GM12878 (cell line): ENCODE measurements at regions not wholly inside any gene's neighbourhood (a gene's known extent, or its start where the extent isn't known, plus 50 kb on each side); places are given as distances from the start of the nearest gene placed in this dataset.

Experiments used
- ATAC-seq: fragments of 200-7000 bp; cut with Tn5 transposase; 3 replicates; pipeline ENCODE4 v1.9.1; 2020; ENCODE audit warnings: mild to moderate bottlenecking, moderate library complexity
- BruUV-seq: library from RNA; stranded (reverse); fragments of 400-500 nt; replicated peaks from 2 replicates; lab custom pipeline; 2021; lab: Mats Ljungman, UMichigan
- CTCF ChIA-PET: fragments of 300-600 bp; sonication (Branson Sonifier 250); formaldehyde crosslinking; extraction: SDS; loops from one replicate; lab custom pipeline; 2021; ENCODE audit warnings: inconsistent platforms; lab: Yijun Ruan, JAX
- POLR2A ChIA-PET: fragments of 350-600 bp; formaldehyde crosslinking; extraction: SDS; loops from one replicate; lab custom pipeline; 2021; ENCODE audit warnings: inconsistent platforms; lab: Charles Lee
- RAD21 ChIA-PET: fragments of 300-600 bp; sonication (Branson Sonifier 250); formaldehyde crosslinking; loops from one replicate; lab custom pipeline; 2023; ENCODE audit warnings: antibody characterized with exemption; ENCODE audit not compliant: unreplicated experiment; lab: Charles Lee
- SMC1A ChIA-PET: fragments of 300-600 bp; sonication (Branson Sonifier 250); formaldehyde crosslinking; loops from one replicate; lab custom pipeline; 2023; ENCODE audit not compliant: unreplicated experiment, uncharacterized antibody; lab: Charles Lee
- DNase-seq: peaks from one replicate; pipeline ENCODE4 v3.0.0-alpha.2; 2011; ENCODE audit warnings: low read depth, low spot score
- FAIRE-seq: peaks from 3 replicates; lab custom pipeline; 2011; peaks lifted over from hg19 to GRCh38; lab: Jason Lieb, UNC
- H2AFZ ChIP-seq: 2 replicates; pipeline ENCODE4 v1.6.0; 2011; ENCODE audit warnings: low read depth, low read length, control low read depth; ENCODE audit not compliant: control insufficient read depth
- H3K27ac ChIP-seq: 2 replicates; pipeline ENCODE4 v1.5.1; 2011; ENCODE audit warnings: control low read depth; ENCODE audit not compliant: control insufficient read depth, insufficient read depth
- H3K27me3 ChIP-seq, 2 experiments: replicated peaks in 1 of 2; 2 replicates each; pipeline versions ENCODE4 v1.6.0 to v1.6.1; 2011; ENCODE audit warnings: low read length in 1 of 2; ENCODE audit not compliant: control insufficient read depth in 2 of 2, insufficient read depth in 2 of 2
- H3K36me3 ChIP-seq, 2 experiments: 2 replicates each; pipeline ENCODE4 v1.5.1; 2011; ENCODE audit warnings: low read length in 1 of 2; ENCODE audit not compliant: control insufficient read depth in 2 of 2, insufficient read depth in 2 of 2
- H3K4me1 ChIP-seq: 2 replicates; pipeline ENCODE4 v1.6.1; 2011; ENCODE audit warnings: mild to moderate bottlenecking, low read length, moderate library complexity, mixed read lengths; ENCODE audit not compliant: control insufficient read depth, insufficient read depth
- H3K4me2 ChIP-seq: 2 replicates; pipeline ENCODE4 v1.6.0; 2011; ENCODE audit warnings: control low read depth; ENCODE audit not compliant: control insufficient read depth, insufficient read depth
- H3K4me3 ChIP-seq: fragments of 200-600 bp; sonication (generic); 2 replicates; pipeline ENCODE4 v1.5.1; 2016
- H3K79me2 ChIP-seq: 2 replicates; pipeline ENCODE4 v1.6.0; 2011; ENCODE audit warnings: low read length; ENCODE audit not compliant: control insufficient read depth, insufficient read depth
- H3K9ac ChIP-seq: 2 replicates; pipeline ENCODE4 v1.8.0; 2011; ENCODE audit warnings: low read length, control low read depth, mixed read lengths; ENCODE audit not compliant: control insufficient read depth, insufficient read depth
- H3K9me3 ChIP-seq: replicated peaks from 3 replicates; pipeline ENCODE4 v1.5.1; 2011; ENCODE audit warnings: mild to moderate bottlenecking, low read length; ENCODE audit not compliant: control insufficient read depth, insufficient read depth
- H4K20me1 ChIP-seq: 2 replicates; pipeline ENCODE4 v1.6.0; 2011; ENCODE audit not compliant: control insufficient read depth, insufficient read depth
- ASH2L ChIP-seq: fragments of 300-600, 200-600 bp; sonication (generic); IDR thresholded peaks from 2 replicates; pipeline ENCODE4 v1.6.1; 2017; ENCODE audit warnings: low read depth, mild to moderate bottlenecking, borderline replicate concordance
- CBX3 ChIP-seq: fragments of 200-600 bp; sonication (generic); IDR thresholded peaks from 2 replicates; pipeline ENCODE4 v1.6.1; 2016; ENCODE audit warnings: low read depth, borderline replicate concordance
- CEBPB ChIP-seq, 2 experiments: fragments of 150-350 bp in 1 of 2; IDR thresholded peaks; 2 replicates each; pipeline ENCODE4 v1.6.1; 2012 to 2014; ENCODE audit warnings: low read depth in 2 of 2, low read length in 2 of 2, borderline replicate concordance in 1 of 2, inconsistent platforms in 1 of 2
- EGR1 ChIP-seq, 2 experiments: IDR thresholded peaks; 1 replicate in 1 of 2; 2 replicates in 1 of 2; pipeline ENCODE4 v1.6.1; 2011 to 2012; ENCODE audit warnings: low read depth in 2 of 2, low read length in 2 of 2, borderline replicate concordance in 1 of 2, mild to moderate bottlenecking in 1 of 2, moderate library complexity in 1 of 2
- FOS ChIP-seq: IDR thresholded peaks from 3 replicates; pipeline ENCODE4 v1.6.1; 2011; ENCODE audit warnings: borderline replicate concordance; ENCODE audit not compliant: insufficient read length; ENCODE audit errors: extremely low read depth
- GABPA ChIP-seq: IDR thresholded peaks from 2 replicates; pipeline ENCODE4 v1.6.1; 2014; ENCODE audit warnings: antibody characterized with exemption, low read depth, mild to moderate bottlenecking, inconsistent platforms
- IRF4 ChIP-seq: IDR thresholded peaks from 2 replicates; pipeline ENCODE4 v1.6.1; 2011; ENCODE audit warnings: low read depth, low read length
- MYB ChIP-seq: fragments of 150-350 bp; IDR thresholded peaks from 2 replicates; pipeline ENCODE4 v1.6.1; 2014; ENCODE audit warnings: mild to moderate bottlenecking, low read depth, low read length, borderline replicate concordance
- NRF1 ChIP-seq: conservative IDR thresholded peaks from 2 replicates; pipeline ENCODE4 v1.6.1; 2011; ENCODE audit warnings: mild to moderate bottlenecking, low read depth, low read length, improper control_type of control experiment
- POU2F2 ChIP-seq: IDR thresholded peaks from 3 replicates; pipeline ENCODE4 v1.6.1; 2011; ENCODE audit warnings: low read depth, mild to moderate bottlenecking, low read length, borderline replicate concordance
- REST ChIP-seq: IDR thresholded peaks from 2 replicates; pipeline ENCODE4 v1.6.1; 2012; ENCODE audit warnings: mild to moderate bottlenecking, low read depth, low read length
- SMARCA5 ChIP-seq: fragments of 450-650 bp; IDR thresholded peaks from 2 replicates; pipeline ENCODE4 v1.6.1; 2017; ENCODE audit warnings: mild to moderate bottlenecking
- SP1 ChIP-seq: IDR thresholded peaks from one replicate; pipeline ENCODE4 v1.6.1; 2011; ENCODE audit warnings: low read depth, low read length
- SREBF2 ChIP-seq: IDR thresholded peaks from 2 replicates; pipeline ENCODE4 v1.6.1; 2012; ENCODE audit warnings: mild to moderate bottlenecking, low read length
- SRF ChIP-seq, 2 experiments: IDR thresholded peaks; 2 replicates each; pipeline ENCODE4 v1.6.1; 2011; ENCODE audit warnings: low read depth in 2 of 2, low read length in 2 of 2, mild to moderate bottlenecking in 1 of 2, moderate library complexity in 1 of 2
- TCF7 ChIP-seq: IDR thresholded peaks from 2 replicates; pipeline ENCODE4 v1.6.1; 2014; ENCODE audit warnings: antibody characterized with exemption, borderline replicate concordance
- YY1 ChIP-seq: IDR thresholded peaks from 2 replicates; pipeline ENCODE4 v1.6.1; 2011; ENCODE audit warnings: low read depth, mild to moderate bottlenecking, low read length
- ZNF217 ChIP-seq: fragments of 450-650 bp; IDR thresholded peaks from 2 replicates; pipeline ENCODE4 v1.6.1; 2017; ENCODE audit warnings: antibody characterized with exemption, mild to moderate bottlenecking
- WGBS: methylation state at CpG from one replicate; pipeline ENCODE4 v1.1.6; 2016; ENCODE audit warnings: low lambda C conversion rate; ENCODE audit not compliant: insufficient replicate concordance, insufficient coverage; ENCODE audit errors: missing lambda C conversion rate; 5-methylcytosine and 5-hydroxymethylcytosine counted together
- in situ Hi-C: fragments of 300-500 bp; cut with MboI; formaldehyde crosslinking; loops from 9 replicates; pipeline ENCODE4 v1.14.3; 2018; ENCODE audit warnings: mixed read lengths
- intact Hi-C: fragments of 100-400 bp; cut with micrococcal nuclease; formaldehyde crosslinking; loops from one replicate; pipeline ENCODE4 v1.14.2; 2022; ENCODE audit not compliant: unreplicated experiment
- TF ChIP-seq, protein P1 (sequence below): IDR thresholded peaks from 2 replicates; pipeline ENCODE4 v1.6.1; 2011; ENCODE audit warnings: low read depth, low read length, improper control_type of control experiment, borderline replicate concordance

DNA sequence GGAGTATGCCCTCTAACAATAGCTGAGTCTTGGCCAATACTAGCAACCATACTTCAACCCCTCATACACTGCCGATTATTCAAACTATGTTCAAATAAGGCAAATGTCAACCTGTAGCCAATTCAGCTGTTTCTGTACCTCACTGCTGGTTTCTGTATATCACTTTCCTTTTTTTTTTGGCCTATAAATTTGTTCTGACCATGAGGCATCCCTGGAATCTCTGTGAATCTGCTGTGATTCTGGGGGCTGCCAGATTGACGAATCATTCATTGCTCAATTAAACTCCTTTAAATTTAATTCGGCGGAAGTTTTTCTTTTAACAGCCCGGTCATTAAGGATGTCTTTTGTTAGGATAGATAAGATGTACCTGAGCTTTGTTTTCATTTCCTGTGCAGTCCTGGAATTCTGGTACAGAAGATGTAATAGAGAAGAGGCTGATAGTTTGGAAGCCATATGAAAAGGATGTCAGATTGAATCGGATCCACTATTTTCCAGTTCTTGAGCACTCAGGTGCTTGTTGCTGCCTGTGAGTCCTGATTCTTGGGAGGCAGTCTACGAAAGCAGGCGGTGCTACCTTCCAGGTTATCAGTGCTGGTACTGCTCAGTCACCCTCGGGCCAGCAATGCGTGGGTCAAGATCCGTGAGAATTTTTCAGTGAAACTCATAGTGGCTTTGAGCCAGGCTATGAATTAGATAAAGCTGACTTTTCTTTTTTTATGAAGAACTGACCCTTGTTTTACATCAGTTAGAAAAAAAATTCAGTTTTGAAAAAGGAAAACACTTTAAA, 106.2 kb upstream of the TUT7 start (continued):
- no peak for TF ChIP-seq SP1
- TF ChIP-seq SMARCA5: no peak
- TF ChIP-seq NRF1: no peak

- no peaks in the 10 kb centered on the region for H3K9me3 ChIP-seq
- CTCF ChIA-PET: no interaction called here
- H3K27ac ChIP-seq: no peak overlapping the region
- H3K79me2 ChIP-seq: no peaks in the 10 kb centered on the region
- H3K4me3 ChIP-seq: no peak overlapping the region
- no peak overlapping the region for H3K9ac ChIP-seq
- DNase-seq (no peak), ATAC-seq (no peak), FAIRE-seq (no peak)
- SMC1A ChIA-PET: no interaction called here
- intact Hi-C loops (no loop called here), in situ Hi-C loops (no loop called here)
- BruUV-seq: no TSS peak
- no peak overlapping the region for H3K4me2 ChIP-seq
- no peak overlapping the region for H2AFZ ChIP-seq
- RAD21 ChIA-PET: no interaction called here
- no peaks in the 10 kb centered on the region for H3K4me1 ChIP-seq
- WGBS: 49% methylated on average over 5 of the region's 5 CpGs
- no peaks in the 10 kb centered on the region for H3K36me3 ChIP-seq
- POLR2A ChIA-PET: no interaction called here
- H4K20me1 ChIP-seq: no peaks in the 10 kb centered on the region
- no peaks in the 10 kb centered on the region for H3K27me3 ChIP-seq
- TF ChIP-seq ASH2L (no peak), FOS (no peak), TCF7 (no peak), GABPA (no peak), ZNF217 (no peak), CBX3 (no peak), SRF (IDR thresholded peaks at IDR 0.05; ENCODE audit: low read depth in 2 of 2, low read length in 2 of 2) (no peak), YY1 (no peak), POU2F2 (no peak), CEBPB (IDR thresholded peaks at IDR 0.05; ENCODE audit: borderline replicate concordance in 1 of 2, low read depth in 2 of 2, low read length in 2 of 2) (no peak), SREBF2 (no peak), EGR1 (IDR thresholded peaks at IDR 0.05; ENCODE audit: borderline replicate concordance in 1 of 2, low read depth in 2 of 2, low read length in 2 of 2) (no peak), MYB (no peak), IRF4 (no peak), REST (no peak)
- TF ChIP-seq, protein P1, sequence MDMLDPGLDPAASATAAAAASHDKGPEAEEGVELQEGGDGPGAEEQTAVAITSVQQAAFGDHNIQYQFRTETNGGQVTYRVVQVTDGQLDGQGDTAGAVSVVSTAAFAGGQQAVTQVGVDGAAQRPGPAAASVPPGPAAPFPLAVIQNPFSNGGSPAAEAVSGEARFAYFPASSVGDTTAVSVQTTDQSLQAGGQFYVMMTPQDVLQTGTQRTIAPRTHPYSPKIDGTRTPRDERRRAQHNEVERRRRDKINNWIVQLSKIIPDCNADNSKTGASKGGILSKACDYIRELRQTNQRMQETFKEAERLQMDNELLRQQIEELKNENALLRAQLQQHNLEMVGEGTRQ: no peak
Measured at GRCh38 chr9:86459599-86460155, 105.5 kb upstream of the TUT7 start.
